ENCODE measurements at regions not wholly inside any gene's neighbourhood (a gene's known extent, or its start where the extent isn't known, plus 50 kb on each side); places are given as distances from the start of the nearest gene placed in this dataset.

DNA sequence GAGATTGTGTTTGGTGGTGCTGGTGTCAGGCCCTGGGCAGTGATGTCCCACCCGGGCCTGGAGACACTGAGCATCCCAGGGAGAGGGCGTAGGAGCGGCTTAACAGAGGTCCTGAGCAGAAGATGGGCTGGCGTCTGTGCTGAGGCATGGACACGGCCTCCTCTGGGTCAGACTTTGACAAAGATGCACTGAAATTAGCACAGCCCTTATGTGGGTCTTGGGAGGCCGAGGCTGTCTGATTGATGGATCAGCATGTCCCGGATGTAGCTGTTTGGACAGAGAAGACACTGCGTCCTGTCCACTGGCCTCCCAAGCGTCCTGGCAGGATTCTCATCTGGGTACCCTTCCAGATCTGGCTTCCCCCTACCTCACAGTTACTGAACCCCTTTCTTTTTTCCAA, 159.4 kb downstream of the ANKRD30B start:
- Histone ChIP-seq H3K4me1 (ENCODE audit: control insufficient read depth, insufficient read depth, low read length) (no peaks in the 10 kb centered on the region), H3K27ac (ENCODE audit: extremely low read depth, low read depth, low read length) (no peak overlapping the region), H3K4me3 (ENCODE audit: low read depth, low read length) (no peak overlapping the region), H3K9me3 (ENCODE audit: control insufficient read depth, insufficient read depth, low read depth, low read length) (no peaks in the 10 kb centered on the region), H3K36me3 (ENCODE audit: control insufficient read depth in 2 of 2, insufficient read depth in 1 of 2, low read length in 2 of 2) (no peaks in the 10 kb centered on the region)
- ChIA-PET POLR2A (no interaction called here), CTCF (no interaction called here)
- TF ChIP-seq ZXDB (tag by site-specific recombination; IDR thresholded peaks at IDR 0.05): no peak
- TF ChIP-seq ZNF670 (tag by site-specific recombination; IDR thresholded peaks at IDR 0.05; ENCODE audit: low read depth): no peak
- no peak for TF ChIP-seq SP3 (tag by site-specific recombination; IDR thresholded peaks at IDR 0.05)
- TF ChIP-seq ZSCAN23 (tag by site-specific recombination; IDR thresholded peaks at IDR 0.05): no peak
- no peak for TF ChIP-seq ZNF514 (tag by site-specific recombination; IDR thresholded peaks at IDR 0.05)
- no peak for TF ChIP-seq ZNF335 (tag by site-specific recombination; conservative IDR thresholded peaks at IDR 0.05)
- no peak for TF ChIP-seq ZNF529 (tag by site-specific recombination; IDR thresholded peaks at IDR 0.05; ENCODE audit: insufficient replicate concordance)
- no peak for TF ChIP-seq MYNN (tag by site-specific recombination; IDR thresholded peaks at IDR 0.05; ENCODE audit: borderline replicate concordance)
- no peak for TF ChIP-seq MEIS1 (CRISPR knock-in tag; IDR thresholded peaks at IDR 0.05; ENCODE audit: borderline replicate concordance)
- TF ChIP-seq, protein P1, sequence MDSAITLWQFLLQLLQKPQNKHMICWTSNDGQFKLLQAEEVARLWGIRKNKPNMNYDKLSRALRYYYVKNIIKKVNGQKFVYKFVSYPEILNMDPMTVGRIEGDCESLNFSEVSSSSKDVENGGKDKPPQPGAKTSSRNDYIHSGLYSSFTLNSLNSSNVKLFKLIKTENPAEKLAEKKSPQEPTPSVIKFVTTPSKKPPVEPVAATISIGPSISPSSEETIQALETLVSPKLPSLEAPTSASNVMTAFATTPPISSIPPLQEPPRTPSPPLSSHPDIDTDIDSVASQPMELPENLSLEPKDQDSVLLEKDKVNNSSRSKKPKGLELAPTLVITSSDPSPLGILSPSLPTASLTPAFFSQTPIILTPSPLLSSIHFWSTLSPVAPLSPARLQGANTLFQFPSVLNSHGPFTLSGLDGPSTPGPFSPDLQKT (IDR thresholded peaks at IDR 0.05; ENCODE audit: borderline replicate concordance, low read depth, low read length): no peak
- TF ChIP-seq REPIN1 (tag by site-specific recombination; IDR thresholded peaks at IDR 0.05; ENCODE audit: low read depth): no peak
- no peak for TF ChIP-seq SALL2 (tag by site-specific recombination; IDR thresholded peaks at IDR 0.05; ENCODE audit: borderline replicate concordance)
- TF ChIP-seq, protein P2, sequence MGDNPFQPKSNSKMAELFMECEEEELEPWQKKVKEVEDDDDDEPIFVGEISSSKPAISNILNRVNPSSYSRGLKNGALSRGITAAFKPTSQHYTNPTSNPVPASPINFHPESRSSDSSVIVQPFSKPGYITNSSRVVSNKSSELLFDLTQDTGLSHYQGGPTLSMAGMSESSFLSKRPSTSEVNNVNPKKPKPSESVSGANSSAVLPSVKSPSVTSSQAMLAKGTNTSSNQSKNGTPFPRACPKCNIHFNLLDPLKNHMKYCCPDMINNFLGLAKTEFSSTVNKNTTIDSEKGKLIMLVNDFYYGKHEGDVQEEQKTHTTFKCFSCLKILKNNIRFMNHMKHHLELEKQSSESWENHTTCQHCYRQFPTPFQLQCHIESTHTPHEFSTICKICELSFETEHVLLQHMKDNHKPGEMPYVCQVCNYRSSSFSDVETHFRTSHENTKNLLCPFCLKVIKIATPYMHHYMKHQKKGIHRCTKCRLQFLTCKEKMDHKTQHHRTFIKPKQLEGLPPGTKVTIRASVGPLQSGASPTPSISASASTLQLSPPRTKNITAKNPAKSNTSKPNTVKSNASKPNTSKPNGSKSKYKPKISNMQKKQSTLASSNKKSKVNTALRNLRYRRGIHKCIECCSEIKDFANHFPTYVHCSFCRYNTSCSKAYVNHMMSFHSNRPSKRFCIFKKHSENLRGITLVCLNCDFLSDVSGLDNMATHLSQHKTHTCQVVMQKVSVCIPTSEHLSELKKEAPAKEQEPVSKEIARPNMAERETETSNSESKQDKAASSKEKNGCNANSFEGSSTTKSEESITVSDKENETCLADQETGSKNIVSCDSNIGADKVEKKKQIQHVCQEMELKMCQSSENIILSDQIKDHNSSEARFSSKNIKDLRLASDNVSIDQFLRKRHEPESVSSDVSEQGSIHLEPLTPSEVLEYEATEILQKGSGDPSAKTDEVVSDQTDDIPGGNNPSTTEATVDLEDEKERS (tag by site-specific recombination; IDR thresholded peaks at IDR 0.05): no peak
- TF ChIP-seq, protein P3, sequence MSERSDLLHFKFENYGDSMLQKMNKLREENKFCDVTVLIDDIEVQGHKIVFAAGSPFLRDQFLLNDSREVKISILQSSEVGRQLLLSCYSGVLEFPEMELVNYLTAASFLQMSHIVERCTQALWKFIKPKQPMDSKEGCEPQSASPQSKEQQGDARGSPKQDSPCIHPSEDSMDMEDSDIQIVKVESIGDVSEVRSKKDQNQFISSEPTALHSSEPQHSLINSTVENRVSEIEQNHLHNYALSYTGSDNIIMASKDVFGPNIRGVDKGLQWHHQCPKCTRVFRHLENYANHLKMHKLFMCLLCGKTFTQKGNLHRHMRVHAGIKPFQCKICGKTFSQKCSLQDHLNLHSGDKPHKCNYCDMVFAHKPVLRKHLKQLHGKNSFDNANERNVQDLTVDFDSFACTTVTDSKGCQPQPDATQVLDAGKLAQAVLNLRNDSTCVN (tag by site-specific recombination; optimal IDR thresholded peaks at IDR 0.05): no peak
- no peak for TF ChIP-seq ZNF391 (tag by site-specific recombination; IDR thresholded peaks at IDR 0.05; ENCODE audit: borderline replicate concordance, low read depth)
- no peak for TF ChIP-seq ZNF660 (tag by site-specific recombination; IDR thresholded peaks at IDR 0.05)
- TF ChIP-seq, protein P4, sequence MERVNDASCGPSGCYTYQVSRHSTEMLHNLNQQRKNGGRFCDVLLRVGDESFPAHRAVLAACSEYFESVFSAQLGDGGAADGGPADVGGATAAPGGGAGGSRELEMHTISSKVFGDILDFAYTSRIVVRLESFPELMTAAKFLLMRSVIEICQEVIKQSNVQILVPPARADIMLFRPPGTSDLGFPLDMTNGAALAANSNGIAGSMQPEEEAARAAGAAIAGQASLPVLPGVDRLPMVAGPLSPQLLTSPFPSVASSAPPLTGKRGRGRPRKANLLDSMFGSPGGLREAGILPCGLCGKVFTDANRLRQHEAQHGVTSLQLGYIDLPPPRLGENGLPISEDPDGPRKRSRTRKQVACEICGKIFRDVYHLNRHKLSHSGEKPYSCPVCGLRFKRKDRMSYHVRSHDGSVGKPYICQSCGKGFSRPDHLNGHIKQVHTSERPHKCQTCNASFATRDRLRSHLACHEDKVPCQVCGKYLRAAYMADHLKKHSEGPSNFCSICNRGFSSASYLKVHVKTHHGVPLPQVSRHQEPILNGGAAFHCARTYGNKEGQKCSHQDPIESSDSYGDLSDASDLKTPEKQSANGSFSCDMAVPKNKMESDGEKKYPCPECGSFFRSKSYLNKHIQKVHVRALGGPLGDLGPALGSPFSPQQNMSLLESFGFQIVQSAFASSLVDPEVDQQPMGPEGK (tag by site-specific recombination; IDR thresholded peaks at IDR 0.05): no peak
- TF ChIP-seq ZBTB8A (tag by site-specific recombination; IDR thresholded peaks at IDR 0.05): no peak
- TF ChIP-seq EGR2 (tag by site-specific recombination; IDR thresholded peaks at IDR 0.05; ENCODE audit: low read depth): no peak
- TF ChIP-seq ZNF76 (tag by site-specific recombination; IDR thresholded peaks at IDR 0.05; ENCODE audit: borderline replicate concordance, low read depth): no peak
